OCI-LY7 (cell line): ENCODE measurements at regions not wholly inside any gene's neighbourhood (a gene's known extent, or its start where the extent isn't known, plus 50 kb on each side); places are given as distances from the start of the nearest gene placed in this dataset.

Experiments used
- CTCF ChIP-seq: fragments of 200-600 bp; sonication (generic); conservative IDR thresholded peaks from 2 replicates; pipeline ENCODE4 v1.5.1; 2014; ENCODE audit warnings: mild to moderate bottlenecking, antibody characterized with exemption, low read length, moderate library complexity, mixed read lengths
- EZH2phosphoT487 ChIP-seq: fragments of 200-600 bp; sonication (generic); IDR thresholded peaks from 2 replicates; pipeline ENCODE4 v1.6.1; 2018; ENCODE audit warnings: low read depth, borderline replicate concordance, mild to moderate bottlenecking, mixed run types, antibody characterized with exemption, low read length, moderate library complexity, mixed read lengths

- no peak for TF ChIP-seq CTCF
- no peak for TF ChIP-seq EZH2phosphoT487
Measured at GRCh38 chr5:142405814-142406395, 81.1 kb upstream of the SPRY4 start.
